ENCODE measurements at regions not wholly inside any gene's neighbourhood (a gene's known extent, or its start where the extent isn't known, plus 50 kb on each side); places are given as distances from the start of the nearest gene placed in this dataset.

GRCh38 chr5:10898514-10898913 is 137.5 kb upstream of the DAP start:
- no peaks in the 10 kb centered on the region for H3K9me3 ChIP-seq (replicated peaks; ENCODE audit: control insufficient read depth, insufficient read depth, low read length)
- no peaks in the 10 kb centered on the region for H3K79me2 ChIP-seq (ENCODE audit: control insufficient read depth, insufficient read depth, low read length)
- no TSS peak for BruUV-seq (replicated peaks)
- no peak overlapping the region for H3K4me3 ChIP-seq (replicated peaks in 1 of 3; ENCODE audit: insufficient read depth in 1 of 3, low read depth in 1 of 3, low read length in 3 of 3)
- POLR2A ChIA-PET, result no interaction called here
- TF ChIP-seq FOS (IDR thresholded peaks at IDR 0.05; ENCODE audit: borderline replicate concordance, insufficient read depth, low read length) (no peak), MYC (IDR thresholded peaks at IDR 0.05; ENCODE audit: low read depth, low read length) (no peak), JUN (IDR thresholded peaks at IDR 0.05; ENCODE audit: borderline replicate concordance, insufficient read depth, insufficient read length, low read depth) (no peak), GATA2 (IDR thresholded peaks at IDR 0.05; ENCODE audit: insufficient read depth, insufficient read length, low read depth, low read length) (no peak), POLR2AphosphoS5 (IDR thresholded peaks at IDR 0.05; ENCODE audit: insufficient read depth, low read depth, low read length) (no peak), POLR2A (IDR thresholded peaks at IDR 0.05; ENCODE audit: low read depth, low read length) (no peak), EZH2 (IDR thresholded peaks at IDR 0.05; ENCODE audit: borderline replicate concordance, low read depth, low read length, severe bottlenecking) (no peak), CTCF (IDR thresholded peaks at IDR 0.05; ENCODE audit: extremely low read depth in 1 of 2, insufficient read depth in 1 of 2, low read depth in 1 of 2, low read length in 2 of 2) (no peak), MAX (IDR thresholded peaks at IDR 0.05; ENCODE audit: insufficient read depth, insufficient read length) (no peak)
- H3K9me1 ChIP-seq (replicated peaks; ENCODE audit: control insufficient read depth, extremely low read depth, insufficient read depth, low read length), result no peaks in the 10 kb centered on the region
- dilution Hi-C loops (cut with MboI; ENCODE audit: extremely low pct_ligation_motif_present, low sequenced_read_pairs) (no loop called here), intact Hi-C loops (cut with micrococcal nuclease) (no loop called here)
- CTCF ChIA-PET, result no interaction called here
- H3K4me1 ChIP-seq (ENCODE audit: control insufficient read depth, extremely low read depth, insufficient read depth, low read length), result peaks cover 6% of the 10 kb centered on the region
- no peaks in the 10 kb centered on the region for H3K36me3 ChIP-seq (ENCODE audit: control insufficient read depth in 2 of 2, extremely low read depth in 1 of 2, insufficient read depth in 2 of 2, low read length in 2 of 2)
- H4K20me1 ChIP-seq (replicated peaks; ENCODE audit: control insufficient read depth, extremely low read depth, insufficient read depth, low read length), result no peaks in the 10 kb centered on the region
- FAIRE-seq, result no peak
- H3K4me2 ChIP-seq (ENCODE audit: insufficient read depth, low read length), result no peak overlapping the region
- no peak for DNase-seq (ENCODE audit: low read depth, low spot score)
- no peak overlapping the region for H2AFZ ChIP-seq (ENCODE audit: low read depth, low read length)
- no peak overlapping the region for H3K27ac ChIP-seq (ENCODE audit: insufficient read depth, low read depth, low read length)
- no peak overlapping the region for H3K9ac ChIP-seq (replicated peaks; ENCODE audit: extremely low read depth, insufficient read depth, low read length)
- no peaks in the 10 kb centered on the region for H3K27me3 ChIP-seq (ENCODE audit: control insufficient read depth in 2 of 2, insufficient read depth in 2 of 2, low read length in 2 of 2)

Measured in endothelial cell of umbilical vein (primary cell).